ENCODE measurements at regions not wholly inside any gene's neighbourhood (a gene's known extent, or its start where the extent isn't known, plus 50 kb on each side); places are given as distances from the start of the nearest gene placed in this dataset.

DNA sequence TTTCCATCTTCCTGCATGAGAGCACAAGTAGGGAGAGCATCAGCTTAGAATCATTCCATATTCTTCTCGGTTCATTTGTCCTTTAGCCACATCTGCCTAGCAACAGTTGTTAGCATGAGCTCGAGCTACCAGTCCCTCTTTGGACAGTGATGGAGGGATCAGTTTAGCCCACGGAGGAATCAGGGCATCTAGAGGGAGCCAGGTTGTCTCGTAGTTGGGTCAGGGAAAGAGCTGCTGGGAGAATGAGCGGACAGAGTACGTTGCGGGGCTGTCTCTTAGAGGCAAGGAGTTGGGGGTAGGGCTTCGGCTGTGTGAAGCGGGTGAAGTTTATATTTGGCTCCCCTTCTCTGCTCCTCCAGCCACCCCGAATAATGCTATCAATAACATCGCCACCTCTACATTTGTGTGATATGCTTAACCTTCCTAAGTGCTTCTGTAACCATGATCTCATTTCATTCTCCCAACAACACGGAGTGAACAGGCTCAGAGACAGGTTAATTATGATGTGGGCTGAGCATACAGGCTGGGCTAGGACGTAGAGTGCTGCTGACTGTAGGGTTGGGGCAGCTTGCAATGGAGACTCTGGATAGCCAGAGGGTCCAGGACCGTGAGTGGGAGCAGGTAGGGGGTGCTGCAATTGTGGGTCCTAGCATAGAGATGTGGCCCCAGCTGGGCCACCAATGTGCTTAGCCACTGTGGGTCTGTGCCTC lies 72.6 kb downstream of the FRMPD3 start:
- CTCF ChIA-PET = interaction anchor here (0.5 to 2.2 kb wide), 4 partner anchors 11 to 272 kb away, joined by 3 to 10 read pairs (median 4); no protein-coding TSS in a partner anchor
- H3K27ac ChIP-seq (ENCODE audit: extremely low read depth, low read depth, low read length) = no peak overlapping the region
- POLR2A ChIA-PET = no interaction called here

DNA sequence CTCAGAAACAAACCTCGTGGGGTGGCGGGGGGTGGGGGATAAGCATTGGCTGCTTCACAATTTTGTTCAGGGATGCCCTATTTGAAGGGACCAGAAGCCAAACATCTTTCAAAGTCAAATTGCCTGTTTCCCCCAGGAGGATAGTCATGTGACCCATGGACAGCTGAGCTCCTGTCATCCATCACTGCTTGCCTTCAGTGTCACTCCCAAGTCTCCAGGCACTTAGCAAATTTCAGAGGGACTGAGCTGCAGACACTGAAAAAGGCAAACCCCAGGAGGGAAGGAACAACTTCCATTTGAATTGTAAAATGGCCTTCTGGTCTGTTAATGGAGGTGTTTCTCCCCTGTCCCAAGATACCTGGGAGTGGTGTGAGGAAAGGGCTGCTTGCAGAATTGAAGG lies 73.4 kb downstream of the FRMPD3 start:
- ChIA-PET CTCF (interaction anchor here (0.5 to 1.1 kb wide), 3 partner anchors 15 to 273 kb away, joined by 3 read pairs; no protein-coding TSS in a partner anchor), POLR2A (no interaction called here)
- H3K27ac ChIP-seq (ENCODE audit: extremely low read depth, low read depth, low read length) = no peak overlapping the region
- no peaks in the 10 kb centered on the region for H3K9me3 ChIP-seq (ENCODE audit: control insufficient read depth, insufficient read depth, low read depth, low read length)
- no peaks in the 10 kb centered on the region for H3K4me1 ChIP-seq (ENCODE audit: control insufficient read depth, insufficient read depth, low read length)
- H3K36me3 ChIP-seq (ENCODE audit: control insufficient read depth in 2 of 2, insufficient read depth in 1 of 2, low read length in 2 of 2) = no peaks in the 10 kb centered on the region
- H3K4me3 ChIP-seq (ENCODE audit: low read depth, low read length) = no peak overlapping the region
- TF ChIP-seq ZNF155 (tag by site-specific recombination; IDR thresholded peaks at IDR 0.05) (no peak), ZNF138 (tag by site-specific recombination; IDR thresholded peaks at IDR 0.05; ENCODE audit: borderline replicate concordance) (no peak), ZNF223 (tag by site-specific recombination; IDR thresholded peaks at IDR 0.05) (no peak), ZNF214 (tag by site-specific recombination; IDR thresholded peaks at IDR 0.05; ENCODE audit: borderline replicate concordance) (no peak), ZNF202 (tag by site-specific recombination; IDR thresholded peaks at IDR 0.05; ENCODE audit: borderline replicate concordance) (no peak), YY2 (tag by site-specific recombination; IDR thresholded peaks at IDR 0.05) (no peak), MEIS1 (CRISPR knock-in tag; IDR thresholded peaks at IDR 0.05; ENCODE audit: borderline replicate concordance) (no peak), PRDM1 (tag by site-specific recombination; IDR thresholded peaks at IDR 0.05) (no peak)
- TF ChIP-seq, protein P1, sequence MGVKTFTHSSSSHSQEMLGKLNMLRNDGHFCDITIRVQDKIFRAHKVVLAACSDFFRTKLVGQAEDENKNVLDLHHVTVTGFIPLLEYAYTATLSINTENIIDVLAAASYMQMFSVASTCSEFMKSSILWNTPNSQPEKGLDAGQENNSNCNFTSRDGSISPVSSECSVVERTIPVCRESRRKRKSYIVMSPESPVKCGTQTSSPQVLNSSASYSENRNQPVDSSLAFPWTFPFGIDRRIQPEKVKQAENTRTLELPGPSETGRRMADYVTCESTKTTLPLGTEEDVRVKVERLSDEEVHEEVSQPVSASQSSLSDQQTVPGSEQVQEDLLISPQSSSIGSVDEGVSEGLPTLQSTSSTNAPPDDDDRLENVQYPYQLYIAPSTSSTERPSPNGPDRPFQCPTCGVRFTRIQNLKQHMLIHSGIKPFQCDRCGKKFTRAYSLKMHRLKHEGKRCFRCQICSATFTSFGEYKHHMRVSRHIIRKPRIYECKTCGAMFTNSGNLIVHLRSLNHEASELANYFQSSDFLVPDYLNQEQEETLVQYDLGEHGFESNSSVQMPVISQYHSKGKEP (tag by site-specific recombination; IDR thresholded peaks at IDR 0.05) = no peak
- TF ChIP-seq, protein P2, sequence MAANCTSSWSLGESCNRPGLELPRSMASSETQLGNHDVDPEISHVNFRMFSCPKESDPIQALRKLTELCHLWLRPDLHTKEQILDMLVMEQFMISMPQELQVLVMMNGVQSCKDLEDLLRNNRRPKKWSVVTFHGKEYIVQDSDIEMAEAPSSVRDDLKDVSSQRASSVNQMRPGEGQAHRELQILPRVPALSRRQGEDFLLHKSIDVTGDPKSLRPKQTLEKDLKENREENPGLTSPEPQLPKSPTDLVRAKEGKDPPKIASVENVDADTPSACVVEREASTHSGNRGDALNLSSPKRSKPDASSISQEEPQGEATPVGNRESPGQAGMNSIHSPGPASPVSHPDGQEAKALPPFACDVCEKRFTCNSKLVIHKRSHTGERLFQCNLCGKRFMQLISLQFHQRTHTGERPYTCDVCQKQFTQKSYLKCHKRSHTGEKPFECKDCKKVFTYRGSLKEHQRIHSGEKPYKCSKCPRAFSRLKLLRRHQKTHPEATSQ (tag by site-specific recombination; IDR thresholded peaks at IDR 0.05) = no peak
- TF ChIP-seq, protein P3, sequence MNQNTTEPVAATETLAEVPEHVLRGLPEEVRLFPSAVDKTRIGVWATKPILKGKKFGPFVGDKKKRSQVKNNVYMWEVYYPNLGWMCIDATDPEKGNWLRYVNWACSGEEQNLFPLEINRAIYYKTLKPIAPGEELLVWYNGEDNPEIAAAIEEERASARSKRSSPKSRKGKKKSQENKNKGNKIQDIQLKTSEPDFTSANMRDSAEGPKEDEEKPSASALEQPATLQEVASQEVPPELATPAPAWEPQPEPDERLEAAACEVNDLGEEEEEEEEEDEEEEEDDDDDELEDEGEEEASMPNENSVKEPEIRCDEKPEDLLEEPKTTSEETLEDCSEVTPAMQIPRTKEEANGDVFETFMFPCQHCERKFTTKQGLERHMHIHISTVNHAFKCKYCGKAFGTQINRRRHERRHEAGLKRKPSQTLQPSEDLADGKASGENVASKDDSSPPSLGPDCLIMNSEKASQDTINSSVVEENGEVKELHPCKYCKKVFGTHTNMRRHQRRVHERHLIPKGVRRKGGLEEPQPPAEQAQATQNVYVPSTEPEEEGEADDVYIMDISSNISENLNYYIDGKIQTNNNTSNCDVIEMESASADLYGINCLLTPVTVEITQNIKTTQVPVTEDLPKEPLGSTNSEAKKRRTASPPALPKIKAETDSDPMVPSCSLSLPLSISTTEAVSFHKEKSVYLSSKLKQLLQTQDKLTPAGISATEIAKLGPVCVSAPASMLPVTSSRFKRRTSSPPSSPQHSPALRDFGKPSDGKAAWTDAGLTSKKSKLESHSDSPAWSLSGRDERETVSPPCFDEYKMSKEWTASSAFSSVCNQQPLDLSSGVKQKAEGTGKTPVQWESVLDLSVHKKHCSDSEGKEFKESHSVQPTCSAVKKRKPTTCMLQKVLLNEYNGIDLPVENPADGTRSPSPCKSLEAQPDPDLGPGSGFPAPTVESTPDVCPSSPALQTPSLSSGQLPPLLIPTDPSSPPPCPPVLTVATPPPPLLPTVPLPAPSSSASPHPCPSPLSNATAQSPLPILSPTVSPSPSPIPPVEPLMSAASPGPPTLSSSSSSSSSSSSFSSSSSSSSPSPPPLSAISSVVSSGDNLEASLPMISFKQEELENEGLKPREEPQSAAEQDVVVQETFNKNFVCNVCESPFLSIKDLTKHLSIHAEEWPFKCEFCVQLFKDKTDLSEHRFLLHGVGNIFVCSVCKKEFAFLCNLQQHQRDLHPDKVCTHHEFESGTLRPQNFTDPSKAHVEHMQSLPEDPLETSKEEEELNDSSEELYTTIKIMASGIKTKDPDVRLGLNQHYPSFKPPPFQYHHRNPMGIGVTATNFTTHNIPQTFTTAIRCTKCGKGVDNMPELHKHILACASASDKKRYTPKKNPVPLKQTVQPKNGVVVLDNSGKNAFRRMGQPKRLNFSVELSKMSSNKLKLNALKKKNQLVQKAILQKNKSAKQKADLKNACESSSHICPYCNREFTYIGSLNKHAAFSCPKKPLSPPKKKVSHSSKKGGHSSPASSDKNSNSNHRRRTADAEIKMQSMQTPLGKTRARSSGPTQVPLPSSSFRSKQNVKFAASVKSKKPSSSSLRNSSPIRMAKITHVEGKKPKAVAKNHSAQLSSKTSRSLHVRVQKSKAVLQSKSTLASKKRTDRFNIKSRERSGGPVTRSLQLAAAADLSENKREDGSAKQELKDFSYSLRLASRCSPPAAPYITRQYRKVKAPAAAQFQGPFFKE (tag by site-specific recombination; IDR thresholded peaks at IDR 0.05; ENCODE audit: borderline replicate concordance) = no peak

More for the DNA sequence above, 72.6 kb downstream of the FRMPD3 start:
- H3K4me3 ChIP-seq (ENCODE audit: low read depth, low read length) = no peak overlapping the region
- TF ChIP-seq YY1 (tag by site-specific recombination; IDR thresholded peaks at IDR 0.05) (no peak), SCRT2 (tag by site-specific recombination; IDR thresholded peaks at IDR 0.05) (no peak), ZNF776 (tag by site-specific recombination; IDR thresholded peaks at IDR 0.05; ENCODE audit: borderline replicate concordance) (no peak), ZNF248 (tag by site-specific recombination; IDR thresholded peaks at IDR 0.05) (no peak), KLF9 (tag by site-specific recombination; IDR thresholded peaks at IDR 0.05; ENCODE audit: low read depth) (no peak), ZNF530 (tag by site-specific recombination; IDR thresholded peaks at IDR 0.05; ENCODE audit: low read depth) (no peak), ZBTB20 (tag by site-specific recombination; IDR thresholded peaks at IDR 0.05) (no peak), ZNF629 (tag by site-specific recombination; IDR thresholded peaks at IDR 0.05) (no peak), ZNF610 (tag by site-specific recombination; IDR thresholded peaks at IDR 0.05; ENCODE audit: borderline replicate concordance) (no peak), HOXA7 (CRISPR knock-in tag; IDR thresholded peaks at IDR 0.05; ENCODE audit: borderline replicate concordance) (no peak)
- TF ChIP-seq, protein P4, sequence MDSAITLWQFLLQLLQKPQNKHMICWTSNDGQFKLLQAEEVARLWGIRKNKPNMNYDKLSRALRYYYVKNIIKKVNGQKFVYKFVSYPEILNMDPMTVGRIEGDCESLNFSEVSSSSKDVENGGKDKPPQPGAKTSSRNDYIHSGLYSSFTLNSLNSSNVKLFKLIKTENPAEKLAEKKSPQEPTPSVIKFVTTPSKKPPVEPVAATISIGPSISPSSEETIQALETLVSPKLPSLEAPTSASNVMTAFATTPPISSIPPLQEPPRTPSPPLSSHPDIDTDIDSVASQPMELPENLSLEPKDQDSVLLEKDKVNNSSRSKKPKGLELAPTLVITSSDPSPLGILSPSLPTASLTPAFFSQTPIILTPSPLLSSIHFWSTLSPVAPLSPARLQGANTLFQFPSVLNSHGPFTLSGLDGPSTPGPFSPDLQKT (IDR thresholded peaks at IDR 0.05; ENCODE audit: borderline replicate concordance, low read depth, low read length) = no peak
- no peaks in the 10 kb centered on the region for H3K9me3 ChIP-seq (ENCODE audit: control insufficient read depth, insufficient read depth, low read depth, low read length)
- no peaks in the 10 kb centered on the region for H3K36me3 ChIP-seq (ENCODE audit: control insufficient read depth in 2 of 2, insufficient read depth in 1 of 2, low read length in 2 of 2)
- no peaks in the 10 kb centered on the region for H3K4me1 ChIP-seq (ENCODE audit: control insufficient read depth, insufficient read depth, low read length)
